CD4-positive, alpha-beta T cell treated with Interleukin-21 for 1 hour (primary cell): ENCODE measurements at regions not wholly inside any gene's neighbourhood (a gene's known extent, or its start where the extent isn't known, plus 50 kb on each side); places are given as distances from the start of the nearest gene placed in this dataset.

Experiments
- DNase-seq: peaks from one replicate; pipeline ENCODE4 v3.0.0-alpha.2; 2020

GRCh38 chr6:165229216-165229615 is 80.2 kb downstream of the C6orf118 start:
- no peak for DNase-seq

GRCh38 chr6:165227644-165228329 is 81.6 kb downstream of the C6orf118 start:
- no peak for DNase-seq

GRCh38 chr6:165223736-165224135 is 85.7 kb downstream of the C6orf118 start:
- no peak for DNase-seq

GRCh38 chr6:165223101-165223500 is 86.3 kb downstream of the C6orf118 start:
- no peak for DNase-seq

- no peak for DNase-seq
Measured at GRCh38 chr6:165222315-165223025, 86.9 kb downstream of the C6orf118 start.

GRCh38 chr6:165220045-165220444 is 89.4 kb downstream of the C6orf118 start:
- DNase-seq: no peak

GRCh38 chr6:165219629-165220028 is 89.8 kb downstream of the C6orf118 start:
- DNase-seq: no peak

GRCh38 chr6:165218829-165219228 is 90.6 kb downstream of the C6orf118 start:
- DNase-seq: no peak

GRCh38 chr6:165206798-165207197 is 102.6 kb downstream of the C6orf118 start:
- DNase-seq: no peak

- DNase-seq: no peak
Measured at GRCh38 chr6:165205632-165206031, 103.8 kb downstream of the C6orf118 start.

GRCh38 chr6:165204807-165205545 is 104.4 kb downstream of the C6orf118 start:
- DNase-seq: no peak

GRCh38 chr6:165200178-165200577 is 109.2 kb downstream of the C6orf118 start:
- no peak for DNase-seq

GRCh38 chr6:165191461-165191860 is 117.9 kb downstream of the C6orf118 start:
- no peak for DNase-seq

- no peak for DNase-seq
Measured at GRCh38 chr6:165186441-165187205, 122.8 kb downstream of the C6orf118 start.

GRCh38 chr6:165186041-165186440 is 123.4 kb downstream of the C6orf118 start:
- DNase-seq: no peak

GRCh38 chr6:165184192-165184979 is 125.0 kb downstream of the C6orf118 start:
- DNase-seq: no peak

- no peak for DNase-seq
Measured at GRCh38 chr6:165183496-165184140, 125.8 kb downstream of the C6orf118 start.

- DNase-seq: no peak
Measured at GRCh38 chr6:165183071-165183470, 126.3 kb downstream of the C6orf118 start.

- no peak for DNase-seq
Measured at GRCh38 chr6:165181951-165182414, 127.4 kb downstream of the C6orf118 start.

- DNase-seq: no peak
Measured at GRCh38 chr6:165178056-165178455, 131.3 kb downstream of the C6orf118 start.

- no peak for DNase-seq
Measured at GRCh38 chr6:165173484-165173883, 135.9 kb downstream of the C6orf118 start.

- DNase-seq: no peak
Measured at GRCh38 chr6:165167861-165168260, 141.5 kb downstream of the C6orf118 start.
